Neutrophil (primary cell): ENCODE measurements at regions not wholly inside any gene's neighbourhood (a gene's known extent, or its start where the extent isn't known, plus 50 kb on each side); places are given as distances from the start of the nearest gene placed in this dataset.

Source experiments
- H3K27ac ChIP-seq: fragments of 200-600 bp; sonication (generic); 2 replicates; pipeline ENCODE4 v1.5.1; 2016; ENCODE audit warnings: mild to moderate bottlenecking, moderate library complexity
- H3K27me3 ChIP-seq: fragments of 200-600 bp; sonication (generic); 2 replicates; pipeline ENCODE4 v1.6.0; 2016; ENCODE audit warnings: mild to moderate bottlenecking
- H3K36me3 ChIP-seq: fragments of 200-600 bp; sonication (generic); 2 replicates; pipeline ENCODE4 v1.5.1; 2017
- H3K4me1 ChIP-seq, 2 experiments: fragments of 200-600 bp in 1 of 2; sonication (generic) in 1 of 2; 1 replicate in 1 of 2; 2 replicates in 1 of 2; pipeline versions ENCODE4 v1.5.1 to v1.6.1; 2013 to 2016; ENCODE audit warnings: low read depth in 1 of 2, low read length in 1 of 2, mild to moderate bottlenecking in 1 of 2, moderate library complexity in 1 of 2; ENCODE audit not compliant: control insufficient read depth in 1 of 2, insufficient read depth in 1 of 2
- H3K4me3 ChIP-seq, 2 experiments: fragments of 200-600 bp in 1 of 2; sonication (generic) in 1 of 2; 1 replicate in 1 of 2; 2 replicates in 1 of 2; pipeline ENCODE4 v1.5.1; 2013 to 2016; ENCODE audit warnings: low read depth in 1 of 2, low read length in 1 of 2, mild to moderate bottlenecking in 1 of 2, moderate library complexity in 1 of 2
- H3K9me3 ChIP-seq: fragments of 200-600 bp; sonication (generic); 2 replicates; pipeline ENCODE4 v1.5.1; 2016
- TF ChIP-seq, protein P1 (sequence below): fragments of 200-600 bp; sonication (generic); IDR thresholded peaks from 2 replicates; pipeline ENCODE4 v1.5.1; 2016; ENCODE audit warnings: antibody characterized with exemption

DNA sequence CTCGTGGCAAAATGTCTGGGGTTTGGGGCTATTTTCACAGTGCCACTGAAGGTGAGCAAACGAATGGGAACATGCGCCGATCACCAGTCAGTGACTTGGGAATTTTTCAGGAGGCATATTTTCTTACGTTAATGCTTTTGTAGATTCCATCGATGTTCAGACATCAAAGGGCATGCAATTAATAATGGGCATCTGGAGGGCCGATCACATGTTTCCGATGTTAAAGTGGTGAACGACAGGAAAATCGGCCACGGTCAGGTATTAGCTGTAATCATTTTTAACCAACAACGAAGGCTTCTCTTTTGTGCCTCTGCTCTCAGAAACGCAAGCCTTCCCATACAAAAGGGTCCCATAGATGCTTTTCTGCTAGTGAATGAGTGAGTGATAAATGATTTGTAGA is 155.0 kb upstream of the PITX1 start:
- Histone ChIP-seq H3K4me3 (no peak overlapping the region), H3K9me3 (no peaks in the 10 kb centered on the region), H3K36me3 (no peaks in the 10 kb centered on the region), H3K4me1 (peaks cover 5 to 9% of the 10 kb centered on the region in 2 experiments), H3K27me3 (peaks cover 74% of the 10 kb centered on the region), H3K27ac (no peak overlapping the region)
- TF ChIP-seq, protein P1, sequence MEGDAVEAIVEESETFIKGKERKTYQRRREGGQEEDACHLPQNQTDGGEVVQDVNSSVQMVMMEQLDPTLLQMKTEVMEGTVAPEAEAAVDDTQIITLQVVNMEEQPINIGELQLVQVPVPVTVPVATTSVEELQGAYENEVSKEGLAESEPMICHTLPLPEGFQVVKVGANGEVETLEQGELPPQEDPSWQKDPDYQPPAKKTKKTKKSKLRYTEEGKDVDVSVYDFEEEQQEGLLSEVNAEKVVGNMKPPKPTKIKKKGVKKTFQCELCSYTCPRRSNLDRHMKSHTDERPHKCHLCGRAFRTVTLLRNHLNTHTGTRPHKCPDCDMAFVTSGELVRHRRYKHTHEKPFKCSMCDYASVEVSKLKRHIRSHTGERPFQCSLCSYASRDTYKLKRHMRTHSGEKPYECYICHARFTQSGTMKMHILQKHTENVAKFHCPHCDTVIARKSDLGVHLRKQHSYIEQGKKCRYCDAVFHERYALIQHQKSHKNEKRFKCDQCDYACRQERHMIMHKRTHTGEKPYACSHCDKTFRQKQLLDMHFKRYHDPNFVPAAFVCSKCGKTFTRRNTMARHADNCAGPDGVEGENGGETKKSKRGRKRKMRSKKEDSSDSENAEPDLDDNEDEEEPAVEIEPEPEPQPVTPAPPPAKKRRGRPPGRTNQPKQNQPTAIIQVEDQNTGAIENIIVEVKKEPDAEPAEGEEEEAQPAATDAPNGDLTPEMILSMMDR = no peak

DNA sequence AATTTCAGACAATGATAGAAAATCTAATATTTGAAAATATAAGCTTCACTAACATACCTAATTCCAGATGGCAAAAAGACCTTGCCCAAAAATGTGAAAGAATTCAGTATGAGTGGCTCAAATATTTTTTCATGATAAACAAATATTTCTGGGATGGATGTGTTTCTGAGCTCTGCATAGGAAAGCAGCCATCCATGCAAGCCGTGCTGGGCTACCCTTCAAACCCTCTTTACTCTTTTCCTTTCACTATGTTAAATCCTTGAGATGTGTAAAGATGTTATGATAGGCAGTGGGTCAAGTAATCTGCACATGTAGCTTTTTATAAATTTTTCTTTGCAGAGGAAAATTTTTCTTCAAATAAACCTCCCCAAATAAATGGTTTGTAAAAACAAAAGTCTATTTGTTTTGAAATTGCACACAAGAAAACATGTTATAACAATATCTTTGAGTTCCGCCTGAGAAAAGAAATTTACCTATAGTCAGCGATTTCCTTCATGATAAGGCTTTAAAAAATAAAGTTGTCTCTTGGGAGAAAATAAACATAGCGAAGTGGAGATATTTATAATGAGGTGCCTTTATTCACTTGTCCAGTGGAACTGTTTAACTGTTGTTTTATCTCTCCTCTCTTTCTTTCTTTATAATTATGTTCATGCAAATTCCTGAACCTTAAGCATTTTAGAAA is 154.3 kb upstream of the PITX1 start:
- Histone ChIP-seq H3K4me3 (no peak overlapping the region), H3K9me3 (no peaks in the 10 kb centered on the region), H3K27ac (no peak overlapping the region), H3K36me3 (no peaks in the 10 kb centered on the region), H3K4me1 (peaks cover 5 to 9% of the 10 kb centered on the region in 2 experiments), H3K27me3 (peaks cover 68% of the 10 kb centered on the region)
- TF ChIP-seq, protein P1 = no peak

DNA sequence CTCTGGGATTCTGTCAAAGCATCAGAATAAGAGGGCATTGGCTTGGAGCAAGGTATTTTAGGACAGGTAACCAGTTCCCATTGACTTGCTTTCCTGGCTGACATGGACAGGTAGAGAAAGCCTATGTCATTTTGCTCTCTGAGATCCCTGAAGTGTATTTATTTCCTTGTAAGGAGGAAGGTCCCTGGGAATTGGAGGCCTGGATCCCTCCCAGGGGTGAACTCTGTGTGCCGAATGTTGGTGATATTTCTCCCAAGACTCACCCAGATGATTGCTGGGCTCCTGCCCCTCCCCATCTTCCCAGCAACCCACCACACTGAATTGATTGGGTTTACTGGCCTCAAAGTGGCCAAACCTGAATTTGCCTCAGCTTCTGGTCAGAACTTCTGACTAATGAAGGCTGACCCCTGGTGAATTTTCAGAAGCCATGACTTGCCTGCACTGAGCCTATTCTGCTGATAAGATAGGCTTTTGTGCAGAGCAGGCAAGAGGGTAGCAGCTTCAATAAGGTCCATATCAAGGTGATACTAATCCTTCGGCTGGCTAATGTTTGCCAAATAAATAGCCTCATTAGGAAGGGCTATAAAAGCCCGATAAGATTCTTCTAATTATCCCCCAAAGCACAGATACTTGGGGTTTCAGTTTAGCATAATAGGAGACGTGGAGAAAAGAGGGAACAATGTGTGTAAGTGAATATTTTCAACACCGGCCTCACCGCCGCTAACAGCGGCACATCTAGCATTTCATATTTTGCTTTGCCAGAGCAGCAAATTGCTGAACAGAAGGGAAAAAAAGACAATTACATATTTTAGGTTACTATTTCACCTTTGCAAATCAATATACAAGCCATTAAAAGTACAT is 152.9 kb upstream of the PITX1 start:
- Histone ChIP-seq H3K36me3 (no peaks in the 10 kb centered on the region), H3K4me3 (no peak overlapping the region), H3K9me3 (no peaks in the 10 kb centered on the region), H3K27me3 (peaks cover 53% of the 10 kb centered on the region), H3K4me1 (peaks cover 5 to 9% of the 10 kb centered on the region in 2 experiments), H3K27ac (no peak overlapping the region)
- TF ChIP-seq, protein P1 = no peak

DNA sequence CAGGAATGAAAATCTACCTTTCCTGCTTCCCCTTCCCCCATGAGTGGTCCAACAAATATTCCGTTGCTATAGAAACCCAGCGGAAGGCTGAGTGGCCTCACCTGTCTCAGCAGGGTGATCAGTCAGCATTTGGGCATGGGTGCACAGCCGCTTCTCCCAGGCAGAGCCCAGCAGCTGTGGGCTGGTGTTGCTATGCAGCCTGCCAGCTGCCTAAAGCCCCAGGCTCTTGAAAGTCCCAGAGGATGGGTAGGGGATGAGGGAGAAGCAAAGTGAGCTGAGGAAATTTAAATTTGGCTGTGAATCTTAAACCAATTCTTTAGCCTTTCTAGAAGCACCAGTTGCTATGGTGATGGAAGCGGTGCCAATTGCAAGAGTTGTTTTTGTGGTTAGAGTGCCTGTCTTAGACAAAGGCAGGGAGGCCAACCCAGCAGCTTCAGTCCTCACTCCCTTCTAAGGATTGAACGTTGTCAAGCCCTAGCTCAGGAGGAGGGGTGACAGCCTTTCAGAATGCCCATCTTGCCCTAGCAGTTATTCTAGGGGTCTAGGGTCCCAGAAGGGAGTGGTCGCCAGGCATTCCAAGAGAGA is 151.5 kb upstream of the PITX1 start:
- Histone ChIP-seq H3K27me3 (peaks cover 40% of the 10 kb centered on the region), H3K4me1 (no peaks in the 10 kb centered on the region), H3K36me3 (no peaks in the 10 kb centered on the region), H3K27ac (no peak overlapping the region), H3K4me3 (no peak overlapping the region), H3K9me3 (no peaks in the 10 kb centered on the region)
- TF ChIP-seq, protein P1 = no peak

DNA sequence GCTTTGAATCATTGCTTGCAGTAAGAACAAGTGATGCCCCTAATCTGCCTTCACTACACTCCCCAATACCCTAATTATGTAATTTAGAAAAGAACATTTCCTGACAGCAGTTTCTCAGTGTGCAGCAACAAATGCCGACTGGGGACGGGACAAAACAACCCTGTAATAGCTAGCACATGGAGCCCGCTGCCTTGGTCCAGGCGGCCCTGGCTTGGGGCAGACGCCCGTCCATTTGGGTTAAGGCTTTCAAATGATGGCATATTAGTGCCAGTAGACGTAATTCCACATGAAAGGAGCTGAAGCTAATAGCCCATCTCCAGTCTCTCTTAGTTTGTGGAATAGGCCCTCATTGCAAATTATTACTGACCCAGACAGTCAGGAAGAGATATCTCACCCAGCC is 150.6 kb upstream of the PITX1 start:
- TF ChIP-seq, protein P1 = no peak
- no peak overlapping the region for H3K27ac ChIP-seq
- peaks cover 30% of the 10 kb centered on the region for H3K27me3 ChIP-seq
- no peaks in the 10 kb centered on the region for H3K4me1 ChIP-seq
- no peaks in the 10 kb centered on the region for H3K36me3 ChIP-seq
- no peak overlapping the region for H3K4me3 ChIP-seq
- no peaks in the 10 kb centered on the region for H3K9me3 ChIP-seq
